ENCODE measurements at regions not wholly inside any gene's neighbourhood (a gene's known extent, or its start where the extent isn't known, plus 50 kb on each side); places are given as distances from the start of the nearest gene placed in this dataset.

DNA sequence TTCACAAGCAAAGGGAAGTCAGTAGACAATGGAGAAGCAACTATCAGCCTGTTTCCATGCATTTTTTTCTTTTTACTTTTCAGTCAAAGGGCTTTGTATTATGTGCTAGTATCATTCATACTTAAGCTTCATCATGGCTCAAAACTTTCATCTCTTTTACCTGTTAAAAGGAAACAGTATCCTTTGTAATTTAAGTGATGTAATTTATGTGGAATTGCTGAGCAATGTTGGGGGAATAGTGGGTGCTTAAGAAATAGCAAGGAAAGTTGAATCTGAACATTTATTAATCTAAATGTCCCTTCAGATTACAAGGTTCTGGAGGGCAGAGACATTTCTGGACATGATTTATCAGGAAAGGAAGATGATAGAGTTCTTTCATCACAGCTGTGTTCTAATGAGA lies 915.3 kb downstream of the VRK1 start:
- H3K4me3 Mint-ChIP-seq = no peak overlapping the region
- ChIA-PET POLR2A (no interaction called here), CTCF (interaction anchor here (0.6 kb wide), 1 partner anchor 554 kb away, joined by 3 read pairs; no protein-coding TSS in a partner anchor)
- no peak overlapping the region for H3K27ac Mint-ChIP-seq
- no peaks in the 10 kb centered on the region for H3K27me3 Mint-ChIP-seq (ENCODE audit: low read depth)
- ATAC-seq (no peak), DNase-seq (ENCODE audit: low spot score) (no peak)
- H3K4me1 Mint-ChIP-seq = peaks cover 19% of the 10 kb centered on the region
- peaks cover 8% of the 10 kb centered on the region for H3K9me3 Mint-ChIP-seq
- TF ChIP-seq ZNF281 (CRISPR knock-in tag; IDR thresholded peaks at IDR 0.05) = no peak
- no peak for TF ChIP-seq TEAD4 (CRISPR knock-in tag; IDR thresholded peaks at IDR 0.05)
- TF ChIP-seq, protein P1, sequence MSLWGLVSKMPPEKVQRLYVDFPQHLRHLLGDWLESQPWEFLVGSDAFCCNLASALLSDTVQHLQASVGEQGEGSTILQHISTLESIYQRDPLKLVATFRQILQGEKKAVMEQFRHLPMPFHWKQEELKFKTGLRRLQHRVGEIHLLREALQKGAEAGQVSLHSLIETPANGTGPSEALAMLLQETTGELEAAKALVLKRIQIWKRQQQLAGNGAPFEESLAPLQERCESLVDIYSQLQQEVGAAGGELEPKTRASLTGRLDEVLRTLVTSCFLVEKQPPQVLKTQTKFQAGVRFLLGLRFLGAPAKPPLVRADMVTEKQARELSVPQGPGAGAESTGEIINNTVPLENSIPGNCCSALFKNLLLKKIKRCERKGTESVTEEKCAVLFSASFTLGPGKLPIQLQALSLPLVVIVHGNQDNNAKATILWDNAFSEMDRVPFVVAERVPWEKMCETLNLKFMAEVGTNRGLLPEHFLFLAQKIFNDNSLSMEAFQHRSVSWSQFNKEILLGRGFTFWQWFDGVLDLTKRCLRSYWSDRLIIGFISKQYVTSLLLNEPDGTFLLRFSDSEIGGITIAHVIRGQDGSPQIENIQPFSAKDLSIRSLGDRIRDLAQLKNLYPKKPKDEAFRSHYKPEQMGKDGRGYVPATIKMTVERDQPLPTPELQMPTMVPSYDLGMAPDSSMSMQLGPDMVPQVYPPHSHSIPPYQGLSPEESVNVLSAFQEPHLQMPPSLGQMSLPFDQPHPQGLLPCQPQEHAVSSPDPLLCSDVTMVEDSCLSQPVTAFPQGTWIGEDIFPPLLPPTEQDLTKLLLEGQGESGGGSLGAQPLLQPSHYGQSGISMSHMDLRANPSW (CRISPR knock-in tag; conservative IDR thresholded peaks at IDR 0.05; ENCODE audit: low read depth) = no peak
- TF ChIP-seq ZNF396 (CRISPR knock-in tag; IDR thresholded peaks at IDR 0.05; ENCODE audit: borderline replicate concordance) = no peak
- no peak for TF ChIP-seq ZNF219 (CRISPR knock-in tag; IDR thresholded peaks at IDR 0.05; ENCODE audit: borderline replicate concordance)
- TF ChIP-seq, protein P2, sequence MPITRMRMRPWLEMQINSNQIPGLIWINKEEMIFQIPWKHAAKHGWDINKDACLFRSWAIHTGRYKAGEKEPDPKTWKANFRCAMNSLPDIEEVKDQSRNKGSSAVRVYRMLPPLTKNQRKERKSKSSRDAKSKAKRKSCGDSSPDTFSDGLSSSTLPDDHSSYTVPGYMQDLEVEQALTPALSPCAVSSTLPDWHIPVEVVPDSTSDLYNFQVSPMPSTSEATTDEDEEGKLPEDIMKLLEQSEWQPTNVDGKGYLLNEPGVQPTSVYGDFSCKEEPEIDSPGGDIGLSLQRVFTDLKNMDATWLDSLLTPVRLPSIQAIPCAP (CRISPR knock-in tag; IDR thresholded peaks at IDR 0.05) = no peak
- TF ChIP-seq, protein P3, sequence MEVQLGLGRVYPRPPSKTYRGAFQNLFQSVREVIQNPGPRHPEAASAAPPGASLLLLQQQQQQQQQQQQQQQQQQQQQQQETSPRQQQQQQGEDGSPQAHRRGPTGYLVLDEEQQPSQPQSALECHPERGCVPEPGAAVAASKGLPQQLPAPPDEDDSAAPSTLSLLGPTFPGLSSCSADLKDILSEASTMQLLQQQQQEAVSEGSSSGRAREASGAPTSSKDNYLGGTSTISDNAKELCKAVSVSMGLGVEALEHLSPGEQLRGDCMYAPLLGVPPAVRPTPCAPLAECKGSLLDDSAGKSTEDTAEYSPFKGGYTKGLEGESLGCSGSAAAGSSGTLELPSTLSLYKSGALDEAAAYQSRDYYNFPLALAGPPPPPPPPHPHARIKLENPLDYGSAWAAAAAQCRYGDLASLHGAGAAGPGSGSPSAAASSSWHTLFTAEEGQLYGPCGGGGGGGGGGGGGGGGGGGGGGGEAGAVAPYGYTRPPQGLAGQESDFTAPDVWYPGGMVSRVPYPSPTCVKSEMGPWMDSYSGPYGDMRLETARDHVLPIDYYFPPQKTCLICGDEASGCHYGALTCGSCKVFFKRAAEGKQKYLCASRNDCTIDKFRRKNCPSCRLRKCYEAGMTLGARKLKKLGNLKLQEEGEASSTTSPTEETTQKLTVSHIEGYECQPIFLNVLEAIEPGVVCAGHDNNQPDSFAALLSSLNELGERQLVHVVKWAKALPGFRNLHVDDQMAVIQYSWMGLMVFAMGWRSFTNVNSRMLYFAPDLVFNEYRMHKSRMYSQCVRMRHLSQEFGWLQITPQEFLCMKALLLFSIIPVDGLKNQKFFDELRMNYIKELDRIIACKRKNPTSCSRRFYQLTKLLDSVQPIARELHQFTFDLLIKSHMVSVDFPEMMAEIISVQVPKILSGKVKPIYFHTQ (CRISPR knock-in tag; IDR thresholded peaks at IDR 0.05) = no peak
- no peak for TF ChIP-seq ZNF532 (CRISPR knock-in tag; IDR thresholded peaks at IDR 0.05; ENCODE audit: borderline replicate concordance)
- TF ChIP-seq, protein P4, sequence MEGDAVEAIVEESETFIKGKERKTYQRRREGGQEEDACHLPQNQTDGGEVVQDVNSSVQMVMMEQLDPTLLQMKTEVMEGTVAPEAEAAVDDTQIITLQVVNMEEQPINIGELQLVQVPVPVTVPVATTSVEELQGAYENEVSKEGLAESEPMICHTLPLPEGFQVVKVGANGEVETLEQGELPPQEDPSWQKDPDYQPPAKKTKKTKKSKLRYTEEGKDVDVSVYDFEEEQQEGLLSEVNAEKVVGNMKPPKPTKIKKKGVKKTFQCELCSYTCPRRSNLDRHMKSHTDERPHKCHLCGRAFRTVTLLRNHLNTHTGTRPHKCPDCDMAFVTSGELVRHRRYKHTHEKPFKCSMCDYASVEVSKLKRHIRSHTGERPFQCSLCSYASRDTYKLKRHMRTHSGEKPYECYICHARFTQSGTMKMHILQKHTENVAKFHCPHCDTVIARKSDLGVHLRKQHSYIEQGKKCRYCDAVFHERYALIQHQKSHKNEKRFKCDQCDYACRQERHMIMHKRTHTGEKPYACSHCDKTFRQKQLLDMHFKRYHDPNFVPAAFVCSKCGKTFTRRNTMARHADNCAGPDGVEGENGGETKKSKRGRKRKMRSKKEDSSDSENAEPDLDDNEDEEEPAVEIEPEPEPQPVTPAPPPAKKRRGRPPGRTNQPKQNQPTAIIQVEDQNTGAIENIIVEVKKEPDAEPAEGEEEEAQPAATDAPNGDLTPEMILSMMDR (IDR thresholded peaks at IDR 0.05) = no peak
- TF ChIP-seq USF1 (CRISPR knock-in tag; IDR thresholded peaks at IDR 0.05) = no peak
- TF ChIP-seq ETV6 (CRISPR knock-in tag; IDR thresholded peaks at IDR 0.05) = no peak
- TF ChIP-seq FOXJ3 (CRISPR knock-in tag; IDR thresholded peaks at IDR 0.05; ENCODE audit: borderline replicate concordance) = no peak
- TF ChIP-seq KAT7 (CRISPR knock-in tag; IDR thresholded peaks at IDR 0.05; ENCODE audit: borderline replicate concordance) = no peak
- no peaks in the 10 kb centered on the region for H3K36me3 Mint-ChIP-seq

Data from WTC11 (cell line).